ENCODE measurements at regions not wholly inside any gene's neighbourhood (a gene's known extent, or its start where the extent isn't known, plus 50 kb on each side); places are given as distances from the start of the nearest gene placed in this dataset.

- TF ChIP-seq CTCF (IDR thresholded peaks at IDR 0.05 in 2 of 3, conservative IDR thresholded peaks at IDR 0.05 in 1 of 3; ENCODE audit: borderline replicate concordance in 1 of 3, insufficient read depth in 1 of 3, low read depth in 2 of 3, low read length in 2 of 3) (no peak), POLR2AphosphoS5 (IDR thresholded peaks at IDR 0.05; ENCODE audit: low read depth, low read length) (no peak), EZH2phosphoT487 (IDR thresholded peaks at IDR 0.05; ENCODE audit: borderline replicate concordance) (no peak), ZNF274 (IDR thresholded peaks at IDR 0.05; ENCODE audit: low read depth, low read length) (no peak), YY1 (IDR thresholded peaks at IDR 0.05; ENCODE audit: extremely low read depth, insufficient replicate concordance, low read depth, low read length) (no peak), EZH2 (IDR thresholded peaks at IDR 0.05) (no peak)
Observed at GRCh38 chr22:44601189-44601588, 100.8 kb upstream of the PRR5 start.
